NCI-H460 (cell line): ENCODE measurements at regions not wholly inside any gene's neighbourhood (a gene's known extent, or its start where the extent isn't known, plus 50 kb on each side); places are given as distances from the start of the nearest gene placed in this dataset.

Experiments
- DNase-seq: peaks from one replicate; pipeline ENCODE4 v3.0.0-alpha.2; 2016; ENCODE audit warnings: low read depth; ENCODE audit errors: extremely low read depth

- DNase-seq = no peak
Observed at GRCh38 chr4:106463622-106464021, 95.0 kb upstream of the GIMD1 start.

- DNase-seq = no peak
Observed at GRCh38 chr4:106454581-106454980, 86.0 kb upstream of the GIMD1 start.

- no peak for DNase-seq
Observed at GRCh38 chr4:106454021-106454420, 85.4 kb upstream of the GIMD1 start.

- no peak for DNase-seq
Observed at GRCh38 chr4:106451091-106451490, 82.5 kb upstream of the GIMD1 start.

- DNase-seq = no peak
Observed at GRCh38 chr4:106450249-106450648, 81.7 kb upstream of the GIMD1 start.

GRCh38 chr4:106444557-106444956 lies 76.0 kb upstream of the GIMD1 start:
- no peak for DNase-seq

- no peak for DNase-seq
Observed at GRCh38 chr4:106430797-106431196, 62.2 kb upstream of the GIMD1 start.

GRCh38 chr4:106429885-106430284 lies 61.3 kb upstream of the GIMD1 start:
- no peak for DNase-seq

- DNase-seq = no peak
Observed at GRCh38 chr4:106426069-106426468, 57.5 kb upstream of the GIMD1 start.

- no peak for DNase-seq
Observed at GRCh38 chr4:106425576-106425975, 57.0 kb upstream of the GIMD1 start.

- DNase-seq = no peak
Observed at GRCh38 chr4:106424426-106424825, 55.8 kb upstream of the GIMD1 start.

- DNase-seq = no peak
Observed at GRCh38 chr4:106423791-106424190, 55.2 kb upstream of the GIMD1 start.

- DNase-seq = no peak
Observed at GRCh38 chr4:106422766-106423165, 54.2 kb upstream of the GIMD1 start.

GRCh38 chr4:106421441-106422296 lies 53.1 kb upstream of the GIMD1 start:
- no peak for DNase-seq

- DNase-seq = no peak
Observed at GRCh38 chr4:106418444-106418843, 49.9 kb upstream of the GIMD1 start.
